ENCODE measurements at regions not wholly inside any gene's neighbourhood (a gene's known extent, or its start where the extent isn't known, plus 50 kb on each side); places are given as distances from the start of the nearest gene placed in this dataset.

DNA sequence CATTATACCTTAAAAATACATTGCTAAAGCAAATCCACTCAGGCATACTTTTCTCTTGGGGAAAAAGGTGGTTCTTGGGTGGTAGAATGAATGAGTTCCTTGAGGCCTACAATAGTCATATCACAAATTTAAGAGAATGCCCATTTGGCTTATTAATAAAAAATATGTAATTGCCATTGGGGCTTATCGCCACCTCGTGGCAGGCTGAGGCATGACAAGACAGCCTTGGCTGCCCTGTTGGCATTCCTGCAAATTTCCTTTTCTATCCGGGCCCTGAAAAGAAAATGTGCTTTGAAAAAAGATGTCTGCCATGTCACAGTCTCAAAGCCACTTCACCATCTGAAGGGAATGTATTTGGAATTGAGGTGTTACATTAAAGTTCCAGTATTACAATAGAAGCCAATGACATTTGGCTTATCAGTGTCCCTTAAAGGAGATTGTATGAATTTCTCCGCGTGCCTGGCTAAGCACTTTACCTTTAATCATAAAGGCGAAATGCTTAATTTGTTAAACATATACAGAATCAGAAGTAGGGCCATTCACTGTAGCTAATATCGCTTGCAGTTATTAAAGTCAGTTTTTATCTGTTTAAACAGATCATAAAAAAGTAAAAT, 188.3 kb upstream of the ZFP64 start:
- TF ChIP-seq NFIC (IDR thresholded peaks at IDR 0.05; ENCODE audit: low read length): no peak
- TF ChIP-seq, protein P1, sequence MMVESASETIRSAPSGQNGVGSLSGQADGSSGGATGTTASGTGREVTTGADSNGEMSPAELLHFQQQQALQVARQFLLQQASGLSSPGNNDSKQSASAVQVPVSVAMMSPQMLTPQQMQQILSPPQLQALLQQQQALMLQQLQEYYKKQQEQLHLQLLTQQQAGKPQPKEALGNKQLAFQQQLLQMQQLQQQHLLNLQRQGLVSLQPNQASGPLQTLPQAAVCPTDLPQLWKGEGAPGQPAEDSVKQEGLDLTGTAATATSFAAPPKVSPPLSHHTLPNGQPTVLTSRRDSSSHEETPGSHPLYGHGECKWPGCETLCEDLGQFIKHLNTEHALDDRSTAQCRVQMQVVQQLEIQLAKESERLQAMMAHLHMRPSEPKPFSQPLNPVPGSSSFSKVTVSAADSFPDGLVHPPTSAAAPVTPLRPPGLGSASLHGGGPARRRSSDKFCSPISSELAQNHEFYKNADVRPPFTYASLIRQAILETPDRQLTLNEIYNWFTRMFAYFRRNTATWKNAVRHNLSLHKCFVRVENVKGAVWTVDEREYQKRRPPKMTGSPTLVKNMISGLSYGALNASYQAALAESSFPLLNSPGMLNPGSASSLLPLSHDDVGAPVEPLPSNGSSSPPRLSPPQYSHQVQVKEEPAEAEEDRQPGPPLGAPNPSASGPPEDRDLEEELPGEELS (CRISPR knock-in tag; IDR thresholded peaks at IDR 0.05): no peak
- no peak for TF ChIP-seq MAFK (conservative IDR thresholded peaks at IDR 0.05 in 1 of 2, IDR thresholded peaks at IDR 0.05 in 1 of 2; ENCODE audit: low read length in 2 of 2)
- TF ChIP-seq EP300 (IDR thresholded peaks at IDR 0.05; ENCODE audit: low read depth in 2 of 2, low read length in 2 of 2): no peak
- no peak for TF ChIP-seq EP300 (CRISPR knock-in tag; IDR thresholded peaks at IDR 0.05; ENCODE audit: borderline replicate concordance)
